GM20000 (cell line): ENCODE measurements at regions not wholly inside any gene's neighbourhood (a gene's known extent, or its start where the extent isn't known, plus 50 kb on each side); places are given as distances from the start of the nearest gene placed in this dataset.

Source experiments
- DNase-seq: peaks from one replicate; pipeline ENCODE4 v3.0.0; 2012; ENCODE audit warnings: low spot score
- CTCF ChIP-seq: IDR thresholded peaks from 2 replicates; pipeline ENCODE4 v1.5.1; 2012; ENCODE audit warnings: mild to moderate bottlenecking, control low read depth; ENCODE audit errors: extremely low read depth, missing control alignments

- TF ChIP-seq CTCF = no peak
- no peak for DNase-seq
Measured at GRCh38 chr12:43180242-43180641, 371.8 kb downstream of the ADAMTS20 start.

DNA sequence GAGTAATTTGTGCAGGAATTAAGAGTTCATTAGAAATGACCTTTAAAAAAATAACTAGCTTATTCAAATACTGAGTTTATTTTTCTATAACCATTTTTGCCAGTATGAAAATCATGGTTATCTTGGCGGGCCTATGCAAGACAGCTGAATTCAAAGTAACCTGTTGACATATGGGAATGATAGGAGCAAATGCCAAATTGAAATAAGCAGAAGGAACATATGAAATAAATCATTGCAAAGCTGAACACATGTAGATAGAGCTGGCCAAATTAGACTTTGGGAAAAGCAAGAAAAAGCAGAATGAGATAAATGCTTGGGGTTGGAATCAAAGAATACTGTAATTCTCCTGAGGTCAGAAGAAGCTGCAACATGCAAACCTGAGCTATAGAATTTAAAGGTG, 372.5 kb downstream of the ADAMTS20 start:
- DNase-seq = no peak
- no peak for TF ChIP-seq CTCF

DNA sequence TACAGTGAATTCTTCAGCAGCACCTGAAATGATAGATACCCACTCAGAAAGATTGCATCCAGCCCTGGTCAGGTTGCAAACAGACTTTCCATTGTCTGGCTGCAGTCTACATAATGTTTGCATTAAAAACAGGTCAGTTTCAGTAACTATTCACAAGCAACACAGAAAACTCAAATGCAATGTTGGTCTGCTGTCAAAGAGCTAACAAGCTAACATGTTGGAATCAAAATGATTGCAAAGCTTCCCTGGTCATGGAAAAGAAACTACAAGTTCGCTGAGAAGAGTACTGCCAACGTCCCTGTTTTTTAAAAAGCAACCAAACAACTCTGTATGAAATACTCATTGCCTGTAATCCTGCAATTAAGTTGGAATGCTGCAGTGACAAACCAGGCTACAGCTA, 374.7 kb downstream of the ADAMTS20 start:
- DNase-seq = no peak
- TF ChIP-seq CTCF = no peak

DNA sequence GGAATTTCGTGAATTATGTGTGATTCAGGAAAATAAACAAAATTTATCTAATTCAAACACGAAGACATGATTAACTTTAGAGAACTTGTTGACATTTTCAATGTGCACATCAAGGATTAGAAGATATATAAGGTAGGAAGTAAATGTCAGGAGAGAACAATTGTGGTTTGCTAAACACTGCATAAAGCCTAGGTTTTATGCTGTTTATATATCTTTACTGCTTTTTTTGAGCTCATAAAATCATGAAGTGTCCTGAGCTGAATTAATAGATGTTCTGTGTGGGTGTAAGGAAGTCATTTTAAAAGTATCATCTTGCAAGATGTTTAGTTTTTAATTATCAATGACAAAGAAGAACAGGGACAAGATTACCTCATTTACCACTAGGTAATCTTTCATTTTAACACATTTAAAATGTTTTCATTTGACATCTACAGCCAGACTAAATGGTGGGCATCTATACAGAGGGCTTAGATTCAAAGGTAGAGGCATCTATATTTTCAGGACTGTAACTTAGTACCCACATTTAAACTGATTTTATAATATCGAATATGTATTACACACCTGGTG, 382.8 kb downstream of the ADAMTS20 start:
- no peak for TF ChIP-seq CTCF
- no peak for DNase-seq

- no peak for TF ChIP-seq CTCF
- no peak for DNase-seq
Measured at GRCh38 chr12:43167691-43168090, 384.3 kb downstream of the ADAMTS20 start.

- no peak for TF ChIP-seq CTCF
- no peak for DNase-seq
Measured at GRCh38 chr12:43165351-43165750, 386.7 kb downstream of the ADAMTS20 start.

DNA sequence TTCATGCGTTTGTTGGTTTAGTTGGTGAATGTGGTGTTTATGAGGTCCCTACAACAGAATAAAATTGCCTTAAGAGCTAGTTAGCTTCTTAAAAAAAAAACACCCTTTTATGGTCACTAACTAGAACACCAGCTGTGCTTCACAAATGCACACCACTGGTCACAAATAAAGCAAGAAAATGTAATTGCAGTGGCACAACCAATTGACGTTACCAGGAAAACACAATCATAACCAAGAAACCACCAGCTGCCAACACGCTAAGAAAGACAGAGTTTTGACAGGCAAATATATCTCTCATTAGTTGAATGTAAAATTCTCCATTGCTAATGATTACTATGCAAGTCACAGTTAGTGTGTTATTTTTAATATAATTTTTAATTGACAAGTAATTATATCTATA, 389.9 kb downstream of the ADAMTS20 start:
- DNase-seq = no peak
- TF ChIP-seq CTCF = no peak

- DNase-seq = no peak
- TF ChIP-seq CTCF = no peak
Measured at GRCh38 chr12:43159506-43159905, 392.5 kb downstream of the ADAMTS20 start.
